GM12878 (cell line): ENCODE measurements at regions not wholly inside any gene's neighbourhood (a gene's known extent, or its start where the extent isn't known, plus 50 kb on each side); places are given as distances from the start of the nearest gene placed in this dataset.

Experiments used
- ATAC-seq: fragments of 200-7000 bp; cut with Tn5 transposase; 3 replicates; pipeline ENCODE4 v1.9.1; 2020; ENCODE audit warnings: mild to moderate bottlenecking, moderate library complexity
- BruUV-seq: library from RNA; stranded (reverse); fragments of 400-500 nt; replicated peaks from 2 replicates; lab custom pipeline; 2021; lab: Mats Ljungman, UMichigan
- CTCF ChIA-PET: fragments of 300-600 bp; sonication (Branson Sonifier 250); formaldehyde crosslinking; extraction: SDS; loops from one replicate; lab custom pipeline; 2021; ENCODE audit warnings: inconsistent platforms; lab: Yijun Ruan, JAX
- POLR2A ChIA-PET: fragments of 350-600 bp; formaldehyde crosslinking; extraction: SDS; loops from one replicate; lab custom pipeline; 2021; ENCODE audit warnings: inconsistent platforms; lab: Charles Lee
- RAD21 ChIA-PET: fragments of 300-600 bp; sonication (Branson Sonifier 250); formaldehyde crosslinking; loops from one replicate; lab custom pipeline; 2023; ENCODE audit warnings: antibody characterized with exemption; ENCODE audit not compliant: unreplicated experiment; lab: Charles Lee
- SMC1A ChIA-PET: fragments of 300-600 bp; sonication (Branson Sonifier 250); formaldehyde crosslinking; loops from one replicate; lab custom pipeline; 2023; ENCODE audit not compliant: unreplicated experiment, uncharacterized antibody; lab: Charles Lee
- DNase-seq: peaks from one replicate; pipeline ENCODE4 v3.0.0-alpha.2; 2011; ENCODE audit warnings: low read depth, low spot score
- FAIRE-seq: peaks from 3 replicates; lab custom pipeline; 2011; peaks lifted over from hg19 to GRCh38; lab: Jason Lieb, UNC
- H2AFZ ChIP-seq: 2 replicates; pipeline ENCODE4 v1.6.0; 2011; ENCODE audit warnings: low read depth, low read length, control low read depth; ENCODE audit not compliant: control insufficient read depth
- H3K27ac ChIP-seq: 2 replicates; pipeline ENCODE4 v1.5.1; 2011; ENCODE audit warnings: control low read depth; ENCODE audit not compliant: control insufficient read depth, insufficient read depth
- H3K27me3 ChIP-seq, 2 experiments: replicated peaks in 1 of 2; 2 replicates each; pipeline versions ENCODE4 v1.6.0 to v1.6.1; 2011; ENCODE audit warnings: low read length in 1 of 2; ENCODE audit not compliant: control insufficient read depth in 2 of 2, insufficient read depth in 2 of 2
- H3K36me3 ChIP-seq, 2 experiments: 2 replicates each; pipeline ENCODE4 v1.5.1; 2011; ENCODE audit warnings: low read length in 1 of 2; ENCODE audit not compliant: control insufficient read depth in 2 of 2, insufficient read depth in 2 of 2
- H3K4me1 ChIP-seq: 2 replicates; pipeline ENCODE4 v1.6.1; 2011; ENCODE audit warnings: mild to moderate bottlenecking, low read length, moderate library complexity, mixed read lengths; ENCODE audit not compliant: control insufficient read depth, insufficient read depth
- H3K4me2 ChIP-seq: 2 replicates; pipeline ENCODE4 v1.6.0; 2011; ENCODE audit warnings: control low read depth; ENCODE audit not compliant: control insufficient read depth, insufficient read depth
- H3K4me3 ChIP-seq: fragments of 200-600 bp; sonication (generic); 2 replicates; pipeline ENCODE4 v1.5.1; 2016
- H3K79me2 ChIP-seq: 2 replicates; pipeline ENCODE4 v1.6.0; 2011; ENCODE audit warnings: low read length; ENCODE audit not compliant: control insufficient read depth, insufficient read depth
- H3K9ac ChIP-seq: 2 replicates; pipeline ENCODE4 v1.8.0; 2011; ENCODE audit warnings: low read length, control low read depth, mixed read lengths; ENCODE audit not compliant: control insufficient read depth, insufficient read depth
- H3K9me3 ChIP-seq: replicated peaks from 3 replicates; pipeline ENCODE4 v1.5.1; 2011; ENCODE audit warnings: mild to moderate bottlenecking, low read length; ENCODE audit not compliant: control insufficient read depth, insufficient read depth
- H4K20me1 ChIP-seq: 2 replicates; pipeline ENCODE4 v1.6.0; 2011; ENCODE audit not compliant: control insufficient read depth, insufficient read depth
- ASH2L ChIP-seq: fragments of 300-600, 200-600 bp; sonication (generic); IDR thresholded peaks from 2 replicates; pipeline ENCODE4 v1.6.1; 2017; ENCODE audit warnings: low read depth, mild to moderate bottlenecking, borderline replicate concordance
- EED ChIP-seq: sonication (generic); IDR thresholded peaks from 2 replicates; pipeline ENCODE4 v1.6.1; 2016; ENCODE audit warnings: antibody characterized with exemption, low read depth
- ELK1 ChIP-seq: IDR thresholded peaks from 2 replicates; pipeline ENCODE4 v1.6.1; 2012; ENCODE audit warnings: low read depth, low read length, improper control_type of control experiment
- GATAD2B ChIP-seq: fragments of 450-650 bp; conservative IDR thresholded peaks from 2 replicates; pipeline ENCODE4 v1.6.1; 2017; ENCODE audit warnings: low read depth, mild to moderate bottlenecking, moderate library complexity
- HDAC2 ChIP-seq: fragments of 200-600 bp; sonication (generic); IDR thresholded peaks from 2 replicates; pipeline ENCODE4 v1.6.1; 2017
- KLF5 ChIP-seq: fragments of 450-650 bp; IDR thresholded peaks from 2 replicates; pipeline ENCODE4 v1.6.1; 2014; ENCODE audit warnings: mild to moderate bottlenecking; ENCODE audit not compliant: partially characterized antibody
- MEF2A ChIP-seq: IDR thresholded peaks from 2 replicates; pipeline ENCODE4 v1.6.1; 2011; ENCODE audit warnings: low read depth, mild to moderate bottlenecking, low read length, moderate library complexity; ENCODE audit not compliant: insufficient read depth
- PAX5 ChIP-seq: IDR thresholded peaks from 2 replicates; pipeline ENCODE4 v1.6.1; 2011; ENCODE audit warnings: low read depth, low read length, borderline replicate concordance
- PML ChIP-seq: IDR thresholded peaks from 2 replicates; pipeline ENCODE4 v1.6.1; 2012; ENCODE audit warnings: low read length, inconsistent platforms
- RCOR1 ChIP-seq: conservative IDR thresholded peaks from 2 replicates; pipeline ENCODE4 v1.6.1; 2012; ENCODE audit warnings: low read depth, low read length, improper control_type of control experiment
- SP1 ChIP-seq: IDR thresholded peaks from one replicate; pipeline ENCODE4 v1.6.1; 2011; ENCODE audit warnings: low read depth, low read length
- SUPT20H ChIP-seq: IDR thresholded peaks from 2 replicates; pipeline ENCODE4 v1.6.1; 2011; ENCODE audit warnings: low read depth, mild to moderate bottlenecking, low read length, moderate library complexity, borderline replicate concordance; ENCODE audit not compliant: control insufficient read depth
- SUZ12 ChIP-seq: fragments of 200-600 bp; sonication (generic); IDR thresholded peaks from one replicate; pipeline ENCODE4 v1.6.1; 2018; ENCODE audit warnings: antibody characterized with exemption, mild to moderate bottlenecking; ENCODE audit not compliant: unreplicated experiment
- WRNIP1 ChIP-seq: IDR thresholded peaks from 2 replicates; pipeline ENCODE4 v1.6.1; 2011; ENCODE audit warnings: low read depth, low read length, improper control_type of control experiment, borderline replicate concordance
- ZNF217 ChIP-seq: fragments of 450-650 bp; IDR thresholded peaks from 2 replicates; pipeline ENCODE4 v1.6.1; 2017; ENCODE audit warnings: antibody characterized with exemption, mild to moderate bottlenecking
- ZSCAN29 ChIP-seq: fragments of 450-650 bp; IDR thresholded peaks from 2 replicates; pipeline ENCODE4 v1.6.1; 2017; ENCODE audit warnings: mild to moderate bottlenecking, moderate library complexity
- WGBS: methylation state at CpG from one replicate; pipeline ENCODE4 v1.1.6; 2016; ENCODE audit warnings: low lambda C conversion rate; ENCODE audit not compliant: insufficient replicate concordance, insufficient coverage; ENCODE audit errors: missing lambda C conversion rate; 5-methylcytosine and 5-hydroxymethylcytosine counted together
- in situ Hi-C: fragments of 300-500 bp; cut with MboI; formaldehyde crosslinking; loops from 9 replicates; pipeline ENCODE4 v1.14.3; 2018; ENCODE audit warnings: mixed read lengths
- intact Hi-C: fragments of 100-400 bp; cut with micrococcal nuclease; formaldehyde crosslinking; loops from one replicate; pipeline ENCODE4 v1.14.2; 2022; ENCODE audit not compliant: unreplicated experiment
- TF ChIP-seq, protein P1 (sequence below): IDR thresholded peaks from 2 replicates; pipeline ENCODE4 v1.6.1; 2011; ENCODE audit warnings: borderline replicate concordance, low read depth, mild to moderate bottlenecking, moderate library complexity, mixed read lengths, low read length; ENCODE audit not compliant: insufficient read depth; ENCODE audit errors: extremely low read length
- TF ChIP-seq, protein P2 (sequence below): IDR thresholded peaks from 2 replicates; pipeline ENCODE4 v1.6.1; 2012; ENCODE audit warnings: low read depth, low read length, improper control_type of control experiment

- ChIA-PET RAD21 (no interaction called here), SMC1A (no interaction called here)
- Histone ChIP-seq H3K79me2 (no peaks in the 10 kb centered on the region), H3K27ac (no peak overlapping the region), H3K9ac (no peak overlapping the region), H3K4me3 (no peak overlapping the region), H3K9me3 (no peaks in the 10 kb centered on the region), H3K4me2 (no peak overlapping the region), H3K27me3 (no peaks in the 10 kb centered on the region; a peak in 1 of 4 replicates), H3K36me3 (no peaks in the 10 kb centered on the region)
- FAIRE-seq = no peak
- no peak for ATAC-seq
- in situ Hi-C loops = loop anchor here (10.0 to 25.0 kb wide), 3 partner anchors 688 to 1162 kb away; no protein-coding TSS in a partner anchor
- no peak for TF ChIP-seq MEF2A
- TF ChIP-seq ASH2L = no peak
- no peak for TF ChIP-seq SUPT20H
- no peak for TF ChIP-seq ZNF217
- no peak for TF ChIP-seq SP1
- no peak for TF ChIP-seq PAX5
- no peak for TF ChIP-seq GATAD2B
- TF ChIP-seq, protein P1, sequence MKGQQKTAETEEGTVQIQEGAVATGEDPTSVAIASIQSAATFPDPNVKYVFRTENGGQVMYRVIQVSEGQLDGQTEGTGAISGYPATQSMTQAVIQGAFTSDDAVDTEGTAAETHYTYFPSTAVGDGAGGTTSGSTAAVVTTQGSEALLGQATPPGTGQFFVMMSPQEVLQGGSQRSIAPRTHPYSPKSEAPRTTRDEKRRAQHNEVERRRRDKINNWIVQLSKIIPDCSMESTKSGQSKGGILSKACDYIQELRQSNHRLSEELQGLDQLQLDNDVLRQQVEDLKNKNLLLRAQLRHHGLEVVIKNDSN = no peak
- TF ChIP-seq SUZ12 = no peak
- TF ChIP-seq, protein P2, sequence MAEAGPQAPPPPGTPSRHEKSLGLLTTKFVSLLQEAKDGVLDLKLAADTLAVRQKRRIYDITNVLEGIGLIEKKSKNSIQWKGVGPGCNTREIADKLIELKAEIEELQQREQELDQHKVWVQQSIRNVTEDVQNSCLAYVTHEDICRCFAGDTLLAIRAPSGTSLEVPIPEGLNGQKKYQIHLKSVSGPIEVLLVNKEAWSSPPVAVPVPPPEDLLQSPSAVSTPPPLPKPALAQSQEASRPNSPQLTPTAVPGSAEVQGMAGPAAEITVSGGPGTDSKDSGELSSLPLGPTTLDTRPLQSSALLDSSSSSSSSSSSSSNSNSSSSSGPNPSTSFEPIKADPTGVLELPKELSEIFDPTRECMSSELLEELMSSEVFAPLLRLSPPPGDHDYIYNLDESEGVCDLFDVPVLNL = no peak
- no peak for TF ChIP-seq ZSCAN29
- TF ChIP-seq HDAC2 = no peak
- TF ChIP-seq RCOR1 = no peak
- TF ChIP-seq ELK1 = no peak
- no peak for TF ChIP-seq EED
- TF ChIP-seq PML = no peak
- TF ChIP-seq KLF5 = no peak
- no peak for TF ChIP-seq WRNIP1
- TF ChIP-seq, all 136 proteins: peak for 0
- BruUV-seq = no TSS peak
- Histone ChIP-seq H2AFZ (no peak overlapping the region), H3K4me1 (no peaks in the 10 kb centered on the region), H4K20me1 (no peaks in the 10 kb centered on the region)
- ChIA-PET POLR2A (interaction anchor here (0.7 kb wide), 1 partner anchor 43 kb away, joined by 3 read pairs; no protein-coding TSS in a partner anchor), CTCF (no interaction called here)
- intact Hi-C loops = loop anchor here (5.0 kb wide), 1 partner anchor 688 kb away; no protein-coding TSS in a partner anchor
- WGBS = 17% methylated on average over 2 of the region's 2 CpGs
- DNase-seq = no peak
Measured at GRCh38 chr3:157624801-157625200, 121.6 kb upstream of the VEPH1 start.
